HG02763 (cell line): ENCODE measurements at regions not wholly inside any gene's neighbourhood (a gene's known extent, or its start where the extent isn't known, plus 50 kb on each side); places are given as distances from the start of the nearest gene placed in this dataset.

Source experiments
- ATAC-seq: cut with Tn5 transposase; IDR thresholded peaks from one replicate; pipeline ENCODE4 v1.9.1; 2021; ENCODE audit warnings: mild to moderate bottlenecking, moderate library complexity; ENCODE audit not compliant: unreplicated experiment

- ATAC-seq, result no peak
These were observed 744.8 kb upstream of the ID2 start for GRCh38 chr2:7937082-7937481.

- no peak for ATAC-seq
These were observed 741.1 kb upstream of the ID2 start for GRCh38 chr2:7940723-7941122.

GRCh38 chr2:7943446-7943845, 738.4 kb upstream of the ID2 start:
- no peak for ATAC-seq

- ATAC-seq, result no peak
These were observed 736.8 kb upstream of the ID2 start for GRCh38 chr2:7945026-7945425.

GRCh38 chr2:7950035-7950612, 731.7 kb upstream of the ID2 start:
- no peak for ATAC-seq

- no peak for ATAC-seq
These were observed 730.9 kb upstream of the ID2 start for GRCh38 chr2:7951001-7951400.

GRCh38 chr2:7951490-7951889, 730.4 kb upstream of the ID2 start:
- ATAC-seq, result no peak

- ATAC-seq, result no peak
These were observed 729.7 kb upstream of the ID2 start for GRCh38 chr2:7952046-7952745.

GRCh38 chr2:7953195-7953594, 728.7 kb upstream of the ID2 start:
- ATAC-seq, result no peak

- no peak for ATAC-seq
These were observed 727.6 kb upstream of the ID2 start for GRCh38 chr2:7954234-7954633.

GRCh38 chr2:7956126-7956689, 725.6 kb upstream of the ID2 start:
- no peak for ATAC-seq

GRCh38 chr2:7961550-7961949, 720.3 kb upstream of the ID2 start:
- no peak for ATAC-seq

- no peak for ATAC-seq
These were observed 719.7 kb upstream of the ID2 start for GRCh38 chr2:7962161-7962560.

- no peak for ATAC-seq
These were observed 718.1 kb upstream of the ID2 start for GRCh38 chr2:7963787-7964186.

- no peak for ATAC-seq
These were observed 715.8 kb upstream of the ID2 start for GRCh38 chr2:7966032-7966431.

- ATAC-seq, result no peak
These were observed 714.0 kb upstream of the ID2 start for GRCh38 chr2:7967707-7968405.

- ATAC-seq, result no peak
These were observed 711.9 kb upstream of the ID2 start for GRCh38 chr2:7969756-7970515.

- no peak for ATAC-seq
These were observed 710.6 kb upstream of the ID2 start for GRCh38 chr2:7971248-7971647.

GRCh38 chr2:7971841-7972240, 710.0 kb upstream of the ID2 start:
- ATAC-seq, result no peak

- no peak for ATAC-seq
These were observed 709.2 kb upstream of the ID2 start for GRCh38 chr2:7972670-7973069.

- ATAC-seq, result no peak
These were observed 707.9 kb upstream of the ID2 start for GRCh38 chr2:7973801-7974480.
